Kidney tubule cell (primary cell): ENCODE measurements at regions not wholly inside any gene's neighbourhood (a gene's known extent, or its start where the extent isn't known, plus 50 kb on each side); places are given as distances from the start of the nearest gene placed in this dataset.
"Not testable (repeated sequence)": the region's sequence is repeated elsewhere in the genome, so short reads cannot be mapped to it uniquely, and the experiment has no call there.

Experiments
- DNase-seq: peaks from one replicate; pipeline ENCODE4 v3.0.0-alpha.2; 2018; ENCODE audit warnings: low spot score

DNA sequence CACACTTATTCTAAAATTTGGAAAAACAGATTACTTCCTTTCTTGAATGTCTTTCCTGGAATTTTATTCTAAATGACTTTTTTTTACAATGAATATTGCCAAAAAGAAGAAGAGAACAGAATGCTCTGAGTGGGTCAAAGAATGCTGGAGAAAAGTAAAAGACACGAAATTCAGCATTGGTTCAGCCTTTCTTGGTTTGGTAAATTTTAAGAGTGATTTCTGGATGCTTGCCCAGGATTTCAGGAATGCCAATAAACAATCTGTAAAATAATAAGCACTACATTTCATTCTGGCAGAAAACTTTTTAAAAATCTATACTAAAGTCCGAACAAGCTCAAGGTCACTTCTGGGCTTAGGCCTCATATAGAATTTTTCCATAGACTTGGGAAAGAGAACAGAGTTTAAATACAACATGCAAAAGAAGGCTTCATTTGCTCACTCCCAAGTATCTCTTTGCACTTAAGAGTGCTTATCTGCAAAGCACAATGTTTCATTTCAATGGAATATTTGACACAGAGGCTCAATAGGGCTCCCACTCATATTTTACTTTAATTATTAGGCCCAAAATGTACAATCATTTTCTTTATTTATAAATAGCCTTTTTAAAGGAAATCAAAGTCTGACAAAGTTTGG is 359.5 kb upstream of the ANKRD30A start:
- no peak for DNase-seq

DNA sequence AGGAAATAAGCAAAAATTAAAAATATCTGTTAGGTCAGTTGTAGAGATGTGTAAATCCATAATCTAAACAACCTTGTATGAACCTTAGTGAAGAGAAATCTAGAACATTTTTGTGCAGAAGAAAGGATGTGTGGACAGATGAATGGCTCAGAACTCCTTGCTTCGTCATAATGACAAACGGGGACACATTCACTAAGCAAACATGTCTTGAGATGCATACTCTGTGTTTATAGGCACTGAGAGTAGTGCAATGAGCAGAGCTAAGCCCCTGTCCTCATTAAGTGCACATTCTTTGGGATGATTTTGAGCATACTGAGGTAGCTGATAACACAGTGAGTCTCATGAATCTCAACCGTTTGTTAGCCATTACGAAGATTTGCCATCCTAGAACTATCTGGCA is 360.6 kb upstream of the ANKRD30A start:
- no peak for DNase-seq

DNA sequence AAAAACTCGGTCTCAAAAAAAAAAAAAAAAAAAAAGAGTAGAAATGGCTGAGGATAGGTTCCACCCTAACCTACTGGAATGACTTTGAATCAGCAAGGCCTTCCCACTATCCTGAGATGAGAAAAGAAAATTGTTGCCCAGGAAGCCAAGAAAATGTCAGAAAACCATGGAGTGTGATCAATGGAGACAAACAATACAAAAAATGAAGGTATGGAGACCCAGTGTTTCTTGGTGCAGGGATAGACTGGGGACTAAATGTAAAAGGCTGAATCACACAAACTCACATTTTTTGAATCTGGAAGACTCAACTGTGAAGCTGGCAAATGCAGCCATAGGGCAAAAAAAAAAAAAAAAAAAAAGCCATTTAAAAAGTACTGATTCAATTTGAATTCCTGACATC is 364.3 kb upstream of the ANKRD30A start:
- DNase-seq = no peak

DNA sequence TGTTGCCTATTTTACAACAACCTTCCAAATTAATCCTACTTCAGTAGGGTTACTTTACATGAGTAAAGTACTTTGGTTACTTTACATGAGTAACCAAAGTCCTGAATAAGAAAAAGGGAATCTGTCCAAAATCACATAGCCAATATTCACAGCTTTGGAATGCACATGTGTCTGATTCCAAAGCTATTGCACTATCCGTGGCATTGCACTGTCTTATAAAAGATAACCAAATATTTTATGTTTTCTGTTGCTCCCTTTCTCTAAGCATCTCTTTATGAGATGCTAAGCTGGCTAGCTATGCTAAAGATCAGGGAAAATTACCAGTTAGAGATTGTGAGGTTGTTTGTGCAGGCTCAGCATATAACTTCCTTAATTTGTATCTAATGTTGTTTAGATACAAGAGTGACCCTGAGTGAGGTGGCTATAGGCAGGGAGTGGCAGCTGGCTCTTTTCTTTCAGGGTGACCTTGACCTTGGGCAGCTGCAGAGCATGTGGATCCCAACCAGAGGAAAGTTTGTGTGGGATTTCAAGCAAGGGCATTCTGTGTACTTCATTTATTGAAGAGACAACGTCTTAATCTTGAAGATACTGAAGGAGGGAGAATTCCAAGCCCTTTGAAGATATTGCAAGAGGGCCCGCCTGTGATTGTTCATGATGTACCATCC is 366.1 kb upstream of the ANKRD30A start:
- peak; percentile 60 for DNase-seq

DNA sequence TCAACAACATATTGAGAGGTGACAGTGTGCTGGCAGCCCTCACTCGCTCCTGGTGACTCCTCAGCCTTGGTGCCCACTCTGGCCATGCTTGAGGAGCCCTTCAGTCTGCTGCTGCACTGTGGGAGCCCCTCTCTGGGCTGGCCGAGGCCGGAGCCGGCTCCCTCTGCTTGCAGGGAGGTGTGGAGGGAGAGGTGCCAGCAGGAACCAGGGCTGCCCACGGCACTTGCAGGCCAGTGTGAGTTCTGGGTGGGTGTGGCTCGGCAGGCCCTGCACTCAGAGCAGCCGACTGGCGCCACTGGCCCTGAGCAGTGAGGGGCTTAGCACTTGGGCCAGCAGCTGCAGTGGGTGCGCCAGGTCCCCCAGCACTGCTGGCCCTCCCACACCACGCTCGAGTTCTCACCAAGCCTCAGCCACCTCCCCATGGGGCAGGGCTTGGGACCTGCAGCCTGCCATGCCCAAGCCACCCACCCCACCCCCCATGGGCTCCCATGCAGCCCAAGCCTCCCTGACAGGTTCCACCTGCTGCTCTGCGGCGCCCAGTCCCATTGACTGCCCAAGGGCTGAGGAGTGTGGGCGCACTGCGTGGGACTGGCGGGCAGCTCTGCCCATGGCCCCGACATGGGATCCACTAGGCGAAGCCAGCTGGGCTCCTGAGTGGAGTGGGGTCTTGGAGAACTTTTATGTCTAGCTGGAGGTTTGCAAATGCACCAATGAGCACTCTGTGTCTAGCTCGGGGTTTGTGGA is 377.1 kb upstream of the ANKRD30A start:
- DNase-seq = no peak

DNA sequence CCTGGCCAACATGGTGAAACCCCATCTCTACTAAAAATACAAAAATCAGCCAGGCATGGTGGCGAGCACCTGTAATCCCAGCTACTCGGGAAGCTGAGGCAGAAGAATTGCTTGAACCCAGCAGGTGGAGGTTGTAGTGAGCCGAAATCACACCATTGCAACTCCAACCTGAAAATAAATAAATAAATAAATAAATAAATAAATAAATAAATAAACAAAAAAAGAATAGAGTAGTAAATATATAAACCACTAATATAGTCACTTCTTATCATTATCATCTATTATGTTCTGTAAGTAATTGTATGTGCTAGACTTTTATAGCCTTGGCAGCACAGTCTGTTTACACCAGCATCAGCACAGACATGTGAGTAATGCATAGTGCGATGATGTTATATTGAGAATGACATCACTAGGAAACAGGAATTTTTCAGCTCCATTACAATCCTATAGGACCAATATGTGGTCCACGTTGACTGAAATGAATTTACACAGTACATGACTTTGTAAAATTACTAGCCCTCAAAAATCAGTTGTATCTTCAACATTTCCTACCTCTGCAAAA is 385.4 kb upstream of the ANKRD30A start:
- DNase-seq = no peak

DNA sequence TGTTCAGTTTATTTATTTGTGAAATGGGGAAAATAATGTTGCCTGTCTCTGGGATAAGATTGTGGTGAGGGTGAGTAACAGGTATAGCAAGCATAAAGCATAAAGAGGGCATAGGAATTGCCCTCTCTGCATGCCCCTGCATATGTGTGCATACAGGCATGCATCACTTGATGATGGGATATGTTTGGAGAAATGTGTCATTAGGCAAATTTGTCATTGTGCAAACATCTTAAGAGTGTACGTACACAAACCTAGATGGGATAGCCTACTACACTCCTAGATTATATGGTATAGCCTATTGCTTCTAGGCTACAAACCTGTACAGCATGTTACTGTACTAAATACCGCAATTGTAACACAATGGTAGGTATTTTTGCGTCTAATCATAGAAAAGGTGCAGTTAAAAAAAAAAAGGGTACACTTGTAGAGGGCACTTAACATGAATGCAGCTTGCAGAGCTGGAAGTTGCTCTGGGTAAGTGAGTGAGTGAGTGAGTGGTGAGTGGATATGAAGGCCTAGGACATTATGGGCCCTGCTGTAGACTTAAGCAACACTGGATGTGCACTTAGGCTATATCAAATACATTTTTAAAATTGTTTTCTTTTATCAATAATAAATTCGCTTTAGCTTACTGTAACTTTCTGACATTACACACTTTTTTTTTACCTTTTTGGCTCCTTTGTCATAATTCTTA is 386.5 kb upstream of the ANKRD30A start:
- DNase-seq = no peak

DNA sequence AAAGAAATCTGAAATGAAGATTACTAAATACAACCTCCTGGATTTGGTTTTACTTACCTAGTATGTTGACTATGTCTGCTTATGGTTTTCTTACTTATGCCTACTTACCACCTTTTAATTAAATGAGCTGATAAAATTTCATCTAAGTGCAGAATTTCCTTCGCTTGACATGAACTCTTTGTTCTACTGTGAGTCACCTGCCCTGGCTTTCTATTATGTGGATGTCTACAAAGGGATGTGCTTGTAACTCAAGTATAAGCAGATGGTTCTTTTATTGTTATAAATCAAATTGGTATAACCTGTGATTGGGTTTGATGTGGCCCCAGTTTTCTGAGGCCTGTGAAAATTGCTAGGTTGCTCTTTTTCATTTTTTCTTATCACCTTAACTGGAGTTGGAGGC is 389.1 kb upstream of the ANKRD30A start:
- DNase-seq = no peak

DNA sequence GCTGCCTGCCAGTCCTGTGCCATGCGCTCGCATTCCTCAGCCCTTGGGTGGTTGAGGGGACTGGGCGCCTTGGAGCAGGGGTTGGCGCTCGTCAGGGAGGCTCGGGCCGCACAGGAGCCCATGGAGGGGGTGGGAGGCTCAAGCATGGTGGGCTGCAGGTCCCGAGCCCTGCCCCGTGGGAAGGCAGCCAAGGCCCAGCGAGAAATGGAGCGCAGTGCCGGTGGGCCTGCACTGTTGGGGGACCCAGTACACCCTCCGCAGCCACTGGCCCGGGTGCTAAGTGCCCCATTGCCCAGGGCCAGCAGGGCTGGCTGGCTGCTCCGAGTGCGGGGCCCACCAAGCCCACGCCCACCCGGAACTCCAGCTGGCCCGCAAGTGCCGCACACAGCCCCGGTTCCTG is 390.8 kb upstream of the ANKRD30A start:
- DNase-seq = not testable (repeated sequence)

DNA sequence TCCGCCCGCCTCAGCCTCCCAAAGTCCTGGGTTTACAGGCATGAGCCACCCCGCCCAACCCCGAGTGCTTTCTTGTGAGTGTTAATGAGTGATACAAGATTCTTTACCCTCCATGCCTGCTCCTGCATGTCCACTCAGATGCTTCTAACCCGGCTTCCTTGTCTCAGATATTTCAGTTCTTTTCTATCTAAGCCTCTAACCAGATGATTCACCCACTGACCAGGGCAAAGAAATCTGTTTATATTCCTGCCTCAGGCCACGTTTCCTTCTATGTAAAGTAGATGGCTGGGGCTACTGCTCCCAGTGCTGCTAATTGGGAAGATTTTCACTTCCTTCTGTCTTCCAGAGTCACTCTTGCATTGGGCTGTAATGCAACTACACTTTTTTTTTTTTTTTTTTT is 395.1 kb upstream of the ANKRD30A start:
- DNase-seq = peak; percentile 16

DNA sequence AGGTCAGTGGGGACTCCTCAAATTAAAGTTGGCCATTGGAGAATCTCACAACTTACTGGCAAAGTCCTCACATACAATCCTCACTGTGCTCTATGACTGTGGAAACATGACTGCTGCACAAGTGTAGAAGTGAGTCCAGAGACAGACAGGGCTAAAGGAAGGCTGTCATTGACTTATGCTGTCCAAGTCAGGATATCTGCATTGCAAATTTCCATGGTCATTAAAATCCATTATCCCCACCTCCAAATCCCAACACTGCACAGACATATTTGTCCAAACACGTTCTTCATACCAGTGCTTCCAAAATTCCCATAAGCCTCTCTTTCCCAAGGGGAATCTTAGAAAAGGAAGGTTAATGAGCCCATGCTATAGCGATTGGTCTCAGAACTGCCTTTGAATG is 396.8 kb upstream of the ANKRD30A start:
- DNase-seq = no peak

DNA sequence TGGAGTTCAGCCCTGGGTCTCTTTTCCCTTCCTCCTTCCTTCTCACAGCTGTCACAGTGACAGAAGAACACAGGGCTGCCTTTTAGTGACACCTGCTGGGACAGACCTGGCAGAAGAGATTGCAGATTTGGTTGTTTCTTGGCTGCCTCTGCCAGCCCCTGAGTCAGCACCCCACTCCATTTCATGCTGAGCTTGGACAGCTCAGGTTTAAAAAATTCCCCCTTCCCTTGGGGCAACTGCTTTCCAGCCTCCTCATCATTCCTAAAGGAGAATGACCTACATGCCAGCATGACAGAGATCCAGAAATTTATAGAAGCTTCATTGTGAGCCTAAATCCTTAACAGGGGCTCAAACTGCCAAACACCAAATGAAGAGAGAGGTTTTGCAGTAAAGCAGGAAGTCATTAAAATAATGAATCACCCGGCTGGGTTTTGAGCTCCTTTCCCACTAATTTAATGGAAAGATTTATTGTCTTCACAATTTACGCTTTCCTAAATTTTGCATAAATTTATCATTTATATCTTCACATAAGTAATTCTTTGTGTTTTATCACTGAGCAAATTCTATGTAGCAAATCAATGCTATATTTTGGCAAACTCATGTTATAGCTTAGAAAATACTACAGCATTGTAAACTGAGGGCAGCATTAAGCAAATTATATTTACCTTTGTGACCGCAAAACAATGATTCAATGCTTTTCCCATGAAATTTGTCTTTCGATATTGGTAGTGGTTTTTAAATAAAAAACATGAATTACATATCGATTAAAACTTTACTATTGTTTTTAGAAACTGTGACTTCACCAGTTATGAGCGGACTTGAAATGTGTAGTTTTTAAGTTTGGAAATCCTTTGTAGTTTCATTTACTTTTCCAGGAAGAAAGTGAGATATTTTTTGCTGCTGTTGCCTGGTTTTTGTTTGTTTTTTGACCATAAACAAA is 399.5 kb upstream of the ANKRD30A start:
- DNase-seq = peak; percentile 93

DNA sequence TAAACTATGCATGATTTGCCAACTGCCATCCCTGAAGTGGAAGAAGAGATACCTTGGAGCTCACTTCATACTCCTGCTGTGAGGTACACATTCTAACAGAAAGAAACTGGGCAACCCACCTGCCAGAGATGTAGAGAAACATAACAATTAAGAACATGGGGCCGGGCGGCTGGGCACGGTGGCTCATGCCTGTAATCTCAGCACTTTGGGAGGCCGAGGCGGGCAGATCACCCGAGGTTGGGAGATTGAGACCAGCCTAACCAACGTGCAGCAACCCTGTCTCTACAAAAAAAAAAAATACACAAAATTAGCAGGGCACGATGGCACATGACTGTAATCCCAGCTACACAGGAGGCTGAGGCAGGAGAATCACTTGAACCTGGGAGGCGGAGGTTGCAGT is 402.6 kb upstream of the ANKRD30A start:
- DNase-seq = no peak

DNA sequence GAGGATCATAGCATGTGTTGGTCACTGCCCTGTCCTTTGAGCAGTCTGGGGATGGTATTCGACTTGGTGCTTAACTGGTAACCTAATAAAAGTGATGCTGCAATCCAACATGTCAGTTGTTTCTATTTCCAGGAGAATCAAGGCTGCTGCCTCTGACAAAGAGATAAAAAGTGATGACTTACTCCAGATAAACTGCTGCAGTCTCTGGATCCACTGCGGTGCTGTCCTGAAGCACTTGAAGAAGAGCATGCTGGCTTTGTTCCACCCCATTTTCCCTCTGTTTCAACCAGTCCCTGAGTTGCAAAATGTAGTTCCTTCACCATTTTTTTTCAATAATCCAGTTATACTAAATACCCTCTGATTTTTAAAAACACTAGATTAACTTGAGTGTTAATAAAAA is 403.5 kb upstream of the ANKRD30A start:
- DNase-seq = no peak

DNA sequence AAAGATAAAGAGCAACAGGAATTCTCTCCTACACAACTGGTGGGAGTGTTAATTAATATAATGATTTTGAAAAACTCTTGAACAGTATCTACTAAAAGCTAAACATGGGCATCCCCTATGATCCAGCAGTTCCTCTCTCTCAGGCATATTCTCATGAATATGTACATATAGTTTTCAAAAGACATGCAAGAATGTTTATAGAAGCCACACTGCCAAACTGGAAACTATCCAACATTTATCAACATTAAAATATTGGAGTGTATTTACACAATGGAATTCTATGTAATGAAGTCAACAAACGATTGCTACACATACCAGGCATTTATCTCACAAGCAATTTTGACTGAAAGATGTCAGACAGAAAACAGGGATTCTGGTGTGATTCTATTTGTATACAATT is 404.5 kb upstream of the ANKRD30A start:
- DNase-seq = no peak

DNA sequence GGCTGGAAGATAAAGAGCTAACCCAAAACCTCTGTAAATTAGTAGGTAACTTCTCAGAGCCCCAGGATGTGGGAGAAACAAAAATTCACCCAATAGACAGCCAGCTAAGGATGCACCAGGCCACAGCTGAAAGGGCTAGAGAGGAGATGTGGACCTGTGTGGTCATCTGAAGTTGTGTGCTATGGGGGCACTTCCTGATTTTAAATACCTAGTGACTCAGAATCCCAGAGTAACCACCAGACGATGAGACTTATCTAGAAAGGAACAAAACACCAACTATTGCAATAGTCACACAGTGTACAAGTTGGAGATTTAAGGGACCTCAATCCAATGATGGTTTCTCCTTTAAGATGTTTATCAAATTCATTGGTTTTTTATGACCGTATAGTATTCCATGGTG is 408.3 kb upstream of the ANKRD30A start:
- DNase-seq = peak; percentile 5

DNA sequence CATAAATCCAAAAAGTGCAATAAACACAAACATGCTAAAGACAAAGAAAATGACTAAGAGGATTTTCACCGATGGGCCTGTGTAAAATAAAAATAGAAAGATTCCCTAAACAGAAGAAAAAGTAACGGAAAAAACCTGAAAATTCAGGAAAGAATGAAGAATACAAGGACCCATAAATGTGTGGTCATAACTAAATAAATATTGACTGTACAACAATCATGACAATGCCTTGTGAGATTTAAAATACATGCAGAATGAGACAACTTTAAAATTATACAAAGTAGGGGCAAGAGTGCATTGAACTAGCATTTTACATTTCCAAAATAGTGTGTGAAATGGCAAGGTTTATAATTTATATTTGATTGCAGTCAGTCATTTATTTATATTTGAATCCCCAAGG is 409.1 kb upstream of the ANKRD30A start:
- DNase-seq = no peak

DNA sequence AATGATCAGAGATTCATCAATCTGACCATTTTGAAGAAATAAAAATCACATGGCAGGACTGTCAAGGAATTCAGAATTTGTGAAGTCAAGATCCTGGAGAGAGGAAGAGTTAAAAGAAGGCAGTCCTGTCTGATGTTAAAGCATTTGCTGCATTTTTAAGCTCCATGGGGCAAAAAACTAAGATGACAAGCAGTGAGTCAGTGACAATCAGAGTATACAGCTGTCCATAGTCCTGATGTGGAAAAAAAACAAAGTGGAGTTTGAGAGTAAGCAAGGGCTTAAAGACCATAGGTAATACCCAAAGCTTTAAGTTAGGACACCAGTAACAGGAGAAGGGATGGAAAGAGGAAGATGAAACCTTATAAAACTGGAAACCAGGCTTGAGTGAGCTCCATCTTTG is 412.7 kb upstream of the ANKRD30A start:
- peak; percentile 4 for DNase-seq

DNA sequence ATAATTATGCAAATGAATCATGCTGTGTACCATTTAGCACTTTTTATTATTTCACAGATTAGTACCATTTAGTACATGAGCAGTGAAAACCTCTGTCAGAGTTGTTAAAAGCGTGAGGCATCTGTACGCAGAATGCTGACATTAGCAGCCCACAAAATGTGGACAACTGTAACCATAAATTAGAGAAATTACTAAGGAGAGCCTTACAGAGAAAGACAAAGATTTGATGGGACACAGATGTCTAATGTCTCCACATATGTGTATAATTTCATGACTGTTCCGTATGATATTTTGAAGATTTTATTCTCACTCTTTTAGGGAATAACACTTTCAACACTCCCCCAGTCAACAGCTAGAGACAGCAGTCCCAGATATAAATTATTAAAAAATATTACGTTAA is 414.0 kb upstream of the ANKRD30A start:
- DNase-seq = no peak

DNA sequence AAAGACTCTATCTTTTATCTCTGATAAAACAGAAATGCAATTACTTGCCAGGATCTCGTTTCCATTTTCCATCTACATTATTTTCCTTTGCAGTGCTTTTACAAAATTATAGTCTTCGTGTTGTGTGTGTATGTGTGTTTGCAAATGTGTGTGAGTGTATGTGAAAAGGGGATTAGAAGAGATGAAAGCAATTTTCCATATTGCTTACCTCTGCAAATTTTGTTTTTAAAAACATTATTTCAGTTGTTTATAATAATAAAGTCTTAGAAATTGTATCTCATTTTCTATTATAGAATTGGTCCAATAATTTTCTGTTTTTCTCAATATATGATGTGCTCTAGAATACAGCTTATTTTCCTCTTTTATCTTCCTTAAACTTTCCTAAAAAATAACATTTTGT is 421.3 kb upstream of the ANKRD30A start:
- DNase-seq = no peak

DNA sequence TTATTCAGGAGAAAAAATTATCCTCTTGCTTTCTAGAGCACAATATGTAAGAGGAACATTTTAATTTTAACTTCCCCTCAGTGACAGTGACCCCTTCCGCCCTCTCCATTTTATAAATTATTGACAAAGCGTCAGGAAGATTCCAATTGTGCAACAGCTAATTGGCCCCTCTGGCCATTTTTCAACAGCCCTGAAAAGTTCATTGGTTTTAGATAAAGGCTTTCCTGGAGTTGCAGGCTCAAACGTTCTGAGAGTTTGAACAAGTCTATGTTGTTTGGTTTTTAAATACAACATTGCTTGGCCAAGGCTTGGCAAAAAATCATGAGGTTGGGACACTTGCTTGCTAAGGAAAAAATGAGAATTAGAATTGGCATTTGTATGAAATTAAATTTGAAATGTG is 422.2 kb upstream of the ANKRD30A start:
- no peak for DNase-seq
